OCI-LY7 (cell line): ENCODE measurements at regions not wholly inside any gene's neighbourhood (a gene's known extent, or its start where the extent isn't known, plus 50 kb on each side); places are given as distances from the start of the nearest gene placed in this dataset.

Experiments
- BruUV-seq: library from RNA; stranded (reverse); fragments of 400-500 nt; replicated peaks from 2 replicates; lab custom pipeline; 2021; lab: Mats Ljungman, UMichigan
- CTCF ChIA-PET: fragments of 300-600 bp; sonication (Branson Sonifier 250); formaldehyde crosslinking; loops from one replicate; lab custom pipeline; 2022; ENCODE audit warnings: antibody characterized with exemption; ENCODE audit not compliant: unreplicated experiment; lab: Charles Lee
- POLR2A ChIA-PET: fragments of 300-600 bp; sonication (Branson Sonifier 250); formaldehyde crosslinking; loops from one replicate; lab custom pipeline; 2022; ENCODE audit warnings: antibody characterized with exemption; lab: Charles Lee
- DNase-seq: peaks from one replicate; pipeline ENCODE4 v3.0.0-alpha.2; 2015; ENCODE audit warnings: low spot score
- H2AFZ ChIP-seq: fragments of 200-600 bp; sonication (generic), shearing (Covaris generic); 2 replicates; pipeline ENCODE4 v1.6.1; 2014; ENCODE audit warnings: mild to moderate bottlenecking, antibody characterized with exemption, low read length, moderate library complexity
- H3K27ac ChIP-seq: fragments of 200-600 bp; sonication (generic); 2 replicates; pipeline ENCODE4 v1.5.1; 2014; ENCODE audit warnings: mixed run types, low read depth, mild to moderate bottlenecking, moderate library complexity, low read length, inconsistent platforms; ENCODE audit not compliant: poor library complexity, severe bottlenecking
- H3K36me3 ChIP-seq: fragments of 200-600 bp; sonication (generic); 2 replicates; pipeline ENCODE4 v1.6.1; 2014; ENCODE audit warnings: mild to moderate bottlenecking, antibody characterized with exemption, low read length, moderate library complexity, mixed read lengths; ENCODE audit not compliant: insufficient read depth
- H3K4me1 ChIP-seq: fragments of 200-600 bp; sonication (generic); 2 replicates; pipeline ENCODE4 v1.5.1; 2014; ENCODE audit warnings: mild to moderate bottlenecking, low read length; ENCODE audit not compliant: insufficient read depth, poor library complexity, severe bottlenecking
- H3K4me2 ChIP-seq: fragments of 200-600 bp; sonication (generic); 2 replicates; pipeline ENCODE4 v1.6.1; 2014; ENCODE audit warnings: mild to moderate bottlenecking, low read length
- H3K4me3 ChIP-seq: fragments of 200-600 bp; sonication (generic); 2 replicates; pipeline ENCODE4 v1.5.1; 2014; ENCODE audit warnings: mild to moderate bottlenecking, low read depth, low read length; ENCODE audit not compliant: poor library complexity, severe bottlenecking
- H3K79me2 ChIP-seq: fragments of 200-600 bp; sonication (generic); 2 replicates; pipeline ENCODE4 v1.6.1; 2016; ENCODE audit warnings: low read depth, mild to moderate bottlenecking, low read length, moderate library complexity, mixed read lengths; ENCODE audit not compliant: insufficient read depth
- H3K9me2 ChIP-seq: fragments of 200-600 bp; sonication (generic); 2 replicates; pipeline ENCODE4 v1.6.1; 2016; ENCODE audit warnings: mild to moderate bottlenecking, low read length, mixed read lengths; ENCODE audit not compliant: insufficient read depth
- H3K9me3 ChIP-seq: fragments of 200-600 bp; sonication (generic); 2 replicates; pipeline ENCODE4 v1.6.1; 2014; ENCODE audit warnings: mild to moderate bottlenecking, mixed run types, low read length, mixed read lengths
- H4K20me1 ChIP-seq: fragments of 200-600 bp; sonication (generic); 2 replicates; pipeline ENCODE4 v1.6.1; 2014; ENCODE audit warnings: mild to moderate bottlenecking, antibody characterized with exemption, low read length, moderate library complexity, mixed read lengths; ENCODE audit not compliant: insufficient read depth
- CTCF ChIP-seq: fragments of 200-600 bp; sonication (generic); conservative IDR thresholded peaks from 2 replicates; pipeline ENCODE4 v1.5.1; 2014; ENCODE audit warnings: mild to moderate bottlenecking, antibody characterized with exemption, low read length, moderate library complexity, mixed read lengths
- EZH2phosphoT487 ChIP-seq: fragments of 200-600 bp; sonication (generic); IDR thresholded peaks from 2 replicates; pipeline ENCODE4 v1.6.1; 2018; ENCODE audit warnings: low read depth, borderline replicate concordance, mild to moderate bottlenecking, mixed run types, antibody characterized with exemption, low read length, moderate library complexity, mixed read lengths
- intact Hi-C: fragments of 100-400 bp; cut with micrococcal nuclease; formaldehyde crosslinking; loops from one replicate; pipeline ENCODE4 v1.10.0; 2022; ENCODE audit not compliant: unreplicated experiment

- Histone ChIP-seq H3K27ac (no peak overlapping the region), H3K79me2 (no peaks in the 10 kb centered on the region), H3K4me2 (no peak overlapping the region), H3K36me3 (no peaks in the 10 kb centered on the region), H2AFZ (no peak overlapping the region), H4K20me1 (no peaks in the 10 kb centered on the region), H3K9me3 (no peaks in the 10 kb centered on the region), H3K4me1 (no peaks in the 10 kb centered on the region), H3K9me2 (no peaks in the 10 kb centered on the region), H3K4me3 (no peak overlapping the region)
- no peak for DNase-seq
- ChIA-PET POLR2A (no interaction called here), CTCF (no interaction called here)
- intact Hi-C loops = no loop called here
- TF ChIP-seq CTCF (no peak), EZH2phosphoT487 (no peak)
- BruUV-seq = no TSS peak
Observed at GRCh38 chr9:38282756-38283155, 109.7 kb upstream of the ALDH1B1 start.

GRCh38 chr9:38281917-38282316, 110.6 kb upstream of the ALDH1B1 start:
- H3K4me1 ChIP-seq = no peaks in the 10 kb centered on the region
- no peaks in the 10 kb centered on the region for H4K20me1 ChIP-seq
- CTCF ChIA-PET = no interaction called here
- H3K9me3 ChIP-seq = no peaks in the 10 kb centered on the region
- POLR2A ChIA-PET = no interaction called here
- no peaks in the 10 kb centered on the region for H3K9me2 ChIP-seq
- intact Hi-C loops = no loop called here
- H3K4me2 ChIP-seq = no peak overlapping the region
- no peaks in the 10 kb centered on the region for H3K79me2 ChIP-seq
- no peak overlapping the region for H3K27ac ChIP-seq
- H2AFZ ChIP-seq = no peak overlapping the region
- H3K4me3 ChIP-seq = no peak overlapping the region
- TF ChIP-seq CTCF (no peak), EZH2phosphoT487 (no peak)
- H3K36me3 ChIP-seq = no peaks in the 10 kb centered on the region
- no peak for DNase-seq
- BruUV-seq = no TSS peak

- BruUV-seq = no TSS peak
- no peak overlapping the region for H3K4me2 ChIP-seq
- POLR2A ChIA-PET = no interaction called here
- no peaks in the 10 kb centered on the region for H3K36me3 ChIP-seq
- no peaks in the 10 kb centered on the region for H3K4me1 ChIP-seq
- TF ChIP-seq CTCF = no peak
- TF ChIP-seq EZH2phosphoT487 = no peak
- no peak for DNase-seq
- no peak overlapping the region for H3K27ac ChIP-seq
- intact Hi-C loops = no loop called here
- H4K20me1 ChIP-seq = no peaks in the 10 kb centered on the region
- no peak overlapping the region for H2AFZ ChIP-seq
- no peak overlapping the region for H3K4me3 ChIP-seq
- H3K79me2 ChIP-seq = no peaks in the 10 kb centered on the region
- no peaks in the 10 kb centered on the region for H3K9me2 ChIP-seq
- H3K9me3 ChIP-seq = no peaks in the 10 kb centered on the region
- CTCF ChIA-PET = no interaction called here
Observed at GRCh38 chr9:38281196-38281595, 111.3 kb upstream of the ALDH1B1 start.
